IMR-90 (cell line): ENCODE measurements at regions not wholly inside any gene's neighbourhood (a gene's known extent, or its start where the extent isn't known, plus 50 kb on each side); places are given as distances from the start of the nearest gene placed in this dataset.

ENCODE experiments used
- BHLHE40 ChIP-seq: fragments of 150-350 bp; IDR thresholded peaks from 2 replicates; pipeline ENCODE4 v1.6.1; 2016; ENCODE audit warnings: mild to moderate bottlenecking, low read depth, low read length
- CEBPB ChIP-seq: IDR thresholded peaks from 2 replicates; pipeline ENCODE4 v1.6.1; 2012; ENCODE audit warnings: low read depth, low read length, improper control_type of control experiment
- CHD1 ChIP-seq: IDR thresholded peaks from 2 replicates; pipeline ENCODE4 v1.6.1; 2012; ENCODE audit warnings: low read depth, low read length, improper control_type of control experiment
- FOS ChIP-seq: fragments of 150-350 bp; IDR thresholded peaks from 2 replicates; pipeline ENCODE4 v1.6.1; 2016; ENCODE audit warnings: low read depth, low read length
- MAZ ChIP-seq: IDR thresholded peaks from 2 replicates; pipeline ENCODE4 v1.6.1; 2012; ENCODE audit warnings: low read depth, mild to moderate bottlenecking, low read length, improper control_type of control experiment, moderate library complexity, borderline replicate concordance
- NFE2L2 ChIP-seq: fragments of 150-350 bp; IDR thresholded peaks from 2 replicates; pipeline ENCODE4 v1.6.1; 2016; ENCODE audit warnings: low read depth, mild to moderate bottlenecking, low read length
- POLR2A ChIP-seq: IDR thresholded peaks from 2 replicates; pipeline ENCODE4 v1.6.1; 2012; ENCODE audit warnings: mild to moderate bottlenecking, low read depth, low read length
- RAD21 ChIP-seq: IDR thresholded peaks from 2 replicates; pipeline ENCODE4 v1.6.1; 2012; ENCODE audit warnings: low read length, improper control_type of control experiment
- RCOR1 ChIP-seq: IDR thresholded peaks from 2 replicates; pipeline ENCODE4 v1.6.1; 2012; ENCODE audit warnings: mild to moderate bottlenecking, low read length, improper control_type of control experiment; ENCODE audit not compliant: insufficient replicate concordance
- SMC3 ChIP-seq: fragments of 150-350 bp; IDR thresholded peaks from 2 replicates; pipeline ENCODE4 v1.6.1; 2016; ENCODE audit warnings: low read depth, mild to moderate bottlenecking, antibody characterized with exemption, low read length, moderate library complexity
- TF ChIP-seq, protein P1 (sequence below): conservative IDR thresholded peaks from 2 replicates; pipeline ENCODE4 v1.5.1; 2012; ENCODE audit warnings: mild to moderate bottlenecking, low read depth, low read length, improper control_type of control experiment
- TF ChIP-seq, protein P2 (sequence below): fragments of 150-350 bp; IDR thresholded peaks from 2 replicates; pipeline ENCODE4 v1.6.1; 2016; ENCODE audit warnings: low read depth, mild to moderate bottlenecking, low read length, moderate library complexity, borderline replicate concordance
- TF ChIP-seq, protein P3 (sequence below): fragments of 150-350 bp; IDR thresholded peaks from 2 replicates; pipeline ENCODE4 v1.6.1; 2017; ENCODE audit warnings: mild to moderate bottlenecking, antibody characterized with exemption, low read length, low read depth

DNA sequence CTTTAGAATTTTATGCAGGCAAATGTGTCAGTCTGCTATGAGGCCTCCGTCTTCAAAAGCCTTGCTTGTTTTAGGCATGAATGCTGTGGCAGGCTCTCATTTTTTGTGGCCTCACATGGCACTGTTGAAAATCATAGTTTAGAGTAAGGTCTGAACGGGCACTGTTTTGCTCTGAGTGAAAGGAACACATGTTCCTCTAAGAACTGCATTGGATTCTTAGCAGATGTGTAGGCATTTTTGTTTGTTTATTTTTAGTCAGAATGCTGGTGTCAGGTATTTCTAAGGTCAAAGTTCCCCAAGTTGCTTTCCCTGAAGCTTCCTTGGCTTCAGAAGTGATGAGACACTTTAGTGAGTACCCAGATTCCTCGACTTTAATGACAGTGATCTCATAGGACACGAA, 173.7 kb downstream of the HS3ST3B1 start:
- TF ChIP-seq POLR2A (no peak), CHD1 (no peak), RCOR1 (no peak), RAD21 (no peak), SMC3 (no peak), CEBPB (no peak), FOS (no peak), MAZ (no peak), NFE2L2 (no peak), BHLHE40 (no peak)
- TF ChIP-seq, protein P1, sequence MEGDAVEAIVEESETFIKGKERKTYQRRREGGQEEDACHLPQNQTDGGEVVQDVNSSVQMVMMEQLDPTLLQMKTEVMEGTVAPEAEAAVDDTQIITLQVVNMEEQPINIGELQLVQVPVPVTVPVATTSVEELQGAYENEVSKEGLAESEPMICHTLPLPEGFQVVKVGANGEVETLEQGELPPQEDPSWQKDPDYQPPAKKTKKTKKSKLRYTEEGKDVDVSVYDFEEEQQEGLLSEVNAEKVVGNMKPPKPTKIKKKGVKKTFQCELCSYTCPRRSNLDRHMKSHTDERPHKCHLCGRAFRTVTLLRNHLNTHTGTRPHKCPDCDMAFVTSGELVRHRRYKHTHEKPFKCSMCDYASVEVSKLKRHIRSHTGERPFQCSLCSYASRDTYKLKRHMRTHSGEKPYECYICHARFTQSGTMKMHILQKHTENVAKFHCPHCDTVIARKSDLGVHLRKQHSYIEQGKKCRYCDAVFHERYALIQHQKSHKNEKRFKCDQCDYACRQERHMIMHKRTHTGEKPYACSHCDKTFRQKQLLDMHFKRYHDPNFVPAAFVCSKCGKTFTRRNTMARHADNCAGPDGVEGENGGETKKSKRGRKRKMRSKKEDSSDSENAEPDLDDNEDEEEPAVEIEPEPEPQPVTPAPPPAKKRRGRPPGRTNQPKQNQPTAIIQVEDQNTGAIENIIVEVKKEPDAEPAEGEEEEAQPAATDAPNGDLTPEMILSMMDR: no peak
- TF ChIP-seq, protein P2, sequence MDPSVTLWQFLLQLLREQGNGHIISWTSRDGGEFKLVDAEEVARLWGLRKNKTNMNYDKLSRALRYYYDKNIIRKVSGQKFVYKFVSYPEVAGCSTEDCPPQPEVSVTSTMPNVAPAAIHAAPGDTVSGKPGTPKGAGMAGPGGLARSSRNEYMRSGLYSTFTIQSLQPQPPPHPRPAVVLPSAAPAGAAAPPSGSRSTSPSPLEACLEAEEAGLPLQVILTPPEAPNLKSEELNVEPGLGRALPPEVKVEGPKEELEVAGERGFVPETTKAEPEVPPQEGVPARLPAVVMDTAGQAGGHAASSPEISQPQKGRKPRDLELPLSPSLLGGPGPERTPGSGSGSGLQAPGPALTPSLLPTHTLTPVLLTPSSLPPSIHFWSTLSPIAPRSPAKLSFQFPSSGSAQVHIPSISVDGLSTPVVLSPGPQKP: no peak
- TF ChIP-seq, protein P3, sequence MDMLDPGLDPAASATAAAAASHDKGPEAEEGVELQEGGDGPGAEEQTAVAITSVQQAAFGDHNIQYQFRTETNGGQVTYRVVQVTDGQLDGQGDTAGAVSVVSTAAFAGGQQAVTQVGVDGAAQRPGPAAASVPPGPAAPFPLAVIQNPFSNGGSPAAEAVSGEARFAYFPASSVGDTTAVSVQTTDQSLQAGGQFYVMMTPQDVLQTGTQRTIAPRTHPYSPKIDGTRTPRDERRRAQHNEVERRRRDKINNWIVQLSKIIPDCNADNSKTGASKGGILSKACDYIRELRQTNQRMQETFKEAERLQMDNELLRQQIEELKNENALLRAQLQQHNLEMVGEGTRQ: no peak
